HCT116 (cell line): ENCODE measurements at regions not wholly inside any gene's neighbourhood (a gene's known extent, or its start where the extent isn't known, plus 50 kb on each side); places are given as distances from the start of the nearest gene placed in this dataset.

Source experiments
- ATAC-seq: fragments of 200-7000 bp; cut with Tn5 transposase; 2 replicates; pipeline ENCODE4 v1.9.1; 2020; ENCODE audit warnings: mild to moderate bottlenecking, moderate library complexity
- BruUV-seq: library from RNA; stranded (reverse); fragments of 400-500 nt; replicated peaks from 2 replicates; lab custom pipeline; 2021; lab: Mats Ljungman, UMichigan
- CTCF ChIA-PET: fragments of 300-600 bp; sonication (Branson Sonifier 250); formaldehyde crosslinking; loops from one replicate; lab custom pipeline; 2021; ENCODE audit warnings: antibody characterized with exemption; lab: Charles Lee
- POLR2A ChIA-PET: fragments of 300-600, 350-600 bp; sonication (Branson Sonifier 250); formaldehyde crosslinking; loops from one replicate; lab custom pipeline; 2021; ENCODE audit warnings: antibody characterized with exemption; lab: Charles Lee
- RAD21 ChIA-PET, 2 experiments: fragments of 300-600 bp; sonication (Branson Sonifier 250); formaldehyde crosslinking; loops; one replicate each; lab custom pipeline; 2023; ENCODE audit warnings: low total read pairs in 2 of 2; ENCODE audit not compliant: uncharacterized antibody in 2 of 2, unreplicated experiment in 2 of 2, low non-redundant PET in 1 of 2; lab: Charles Lee
- DNase-seq: peaks from one replicate; pipeline ENCODE4 v3.0.0-alpha.2; 2010; ENCODE audit warnings: low read depth, low spot score
- H2AFZ ChIP-seq: fragments of 200-600 bp; shearing (Covaris generic), sonication (generic); 2 replicates; pipeline ENCODE4 v1.6.1; 2017; ENCODE audit warnings: low read depth, mixed run types, mixed read lengths, antibody characterized with exemption, low read length; ENCODE audit not compliant: poor library complexity, severe bottlenecking
- H3K27ac ChIP-seq: 2 replicates; pipeline ENCODE4 v1.5.1; 2012; ENCODE audit warnings: low read depth, low read length
- H3K27me3 ChIP-seq: fragments of 200-600 bp; sonication (generic); 2 replicates; pipeline ENCODE4 v1.6.1; 2016; ENCODE audit warnings: mixed run types, low read length, mixed read lengths; ENCODE audit not compliant: insufficient read depth
- H3K36me3 ChIP-seq, 2 experiments: fragments of 200-500 bp in 1 of 2; fragments of 200-600 bp in 1 of 2; sonication (Bioruptor generic) in 1 of 2; sonication (generic) in 1 of 2; 2 replicates each; pipeline versions ENCODE4 v1.5.1 to v1.6.1; 2014 to 2016; ENCODE audit warnings: low read length in 2 of 2, inconsistent platforms in 1 of 2, mixed read lengths in 1 of 2, mixed run types in 1 of 2; ENCODE audit not compliant: insufficient read depth in 2 of 2, control insufficient read depth in 1 of 2
- H3K4me1 ChIP-seq, 2 experiments: fragments of 200-600 bp in 1 of 2; sonication (generic) in 1 of 2; 2 replicates each; pipeline versions ENCODE4 v1.5.1 to v1.6.1; 2012 to 2017; ENCODE audit warnings: low read length in 2 of 2, inconsistent platforms in 1 of 2, mild to moderate bottlenecking in 1 of 2, mixed read lengths in 1 of 2, mixed run types in 1 of 2, moderate library complexity in 1 of 2; ENCODE audit not compliant: insufficient read depth in 2 of 2, control insufficient read depth in 1 of 2
- H3K4me2 ChIP-seq: fragments of 200-600 bp; sonication (generic); 2 replicates; pipeline ENCODE4 v1.6.1; 2017; ENCODE audit warnings: mixed run types, low read length, mixed read lengths
- H3K4me3 ChIP-seq, 2 experiments: fragments of 200-600 bp in 1 of 2; sonication (generic) in 1 of 2; replicated peaks in 1 of 2; 2 replicates each; pipeline ENCODE4 v1.5.1; 2011 to 2016; ENCODE audit warnings: low read length in 2 of 2, control low read depth in 1 of 2, low read depth in 1 of 2, mild to moderate bottlenecking in 1 of 2, mixed read lengths in 1 of 2, mixed run types in 1 of 2
- H3K79me2 ChIP-seq: fragments of 200-600 bp; sonication (generic); 2 replicates; pipeline ENCODE4 v1.6.1; 2017; ENCODE audit warnings: mild to moderate bottlenecking, mixed run types, low read length, moderate library complexity, mixed read lengths; ENCODE audit not compliant: insufficient read depth
- H3K9ac ChIP-seq: fragments of 200-600 bp; sonication (generic); 2 replicates; pipeline ENCODE4 v1.6.1; 2016; ENCODE audit warnings: low read length, mixed read lengths
- H3K9me2 ChIP-seq: fragments of 200-600 bp; sonication (generic), shearing (Covaris generic); 2 replicates; pipeline ENCODE4 v1.6.1; 2017; ENCODE audit warnings: mixed run types, mild to moderate bottlenecking, moderate library complexity; ENCODE audit not compliant: insufficient read depth
- H3K9me3 ChIP-seq, 2 experiments: fragments of 200-500 bp in 1 of 2; fragments of 200-600 bp in 1 of 2; sonication (Bioruptor generic) in 1 of 2; sonication (generic) in 1 of 2; 2 replicates each; pipeline ENCODE4 v1.6.1; 2014 to 2017; ENCODE audit warnings: low read length in 2 of 2, mixed read lengths in 2 of 2, inconsistent platforms in 1 of 2, low read depth in 1 of 2, mild to moderate bottlenecking in 1 of 2, mixed run types in 1 of 2, moderate library complexity in 1 of 2; ENCODE audit not compliant: control insufficient read depth in 1 of 2, insufficient read depth in 1 of 2
- H4K20me1 ChIP-seq: fragments of 200-600 bp; sonication (generic), shearing (Covaris generic); 2 replicates; pipeline ENCODE4 v1.6.1; 2017; ENCODE audit warnings: mixed run types, mild to moderate bottlenecking, moderate library complexity; ENCODE audit not compliant: insufficient read depth
- CEBPB ChIP-seq: IDR thresholded peaks from 2 replicates; pipeline ENCODE4 v1.6.1; 2012; ENCODE audit warnings: low read depth
- ELF1 ChIP-seq: IDR thresholded peaks from 2 replicates; pipeline ENCODE4 v1.6.1; 2012; ENCODE audit warnings: low read depth, borderline replicate concordance
- POLR2AphosphoS5 ChIP-seq: IDR thresholded peaks from 2 replicates; pipeline ENCODE4 v1.6.1; 2011; ENCODE audit warnings: mild to moderate bottlenecking, low read depth, low read length, moderate library complexity
- SIN3A ChIP-seq: IDR thresholded peaks from 2 replicates; pipeline ENCODE4 v1.6.1; 2012; ENCODE audit warnings: low read depth
- SP1 ChIP-seq: IDR thresholded peaks from 2 replicates; pipeline ENCODE4 v1.6.1; 2012; ENCODE audit warnings: low read depth
- SRF ChIP-seq: IDR thresholded peaks from 2 replicates; pipeline ENCODE4 v1.6.1; 2012; ENCODE audit warnings: low read depth
- ZBTB33 ChIP-seq: IDR thresholded peaks from 2 replicates; pipeline ENCODE4 v1.6.1; 2011; ENCODE audit warnings: mild to moderate bottlenecking, low read length, moderate library complexity; ENCODE audit not compliant: insufficient replicate concordance; ENCODE audit errors: extremely low read depth
- intact Hi-C: fragments of 100-400 bp; cut with micrococcal nuclease; formaldehyde crosslinking; loops from 2 replicates; pipeline ENCODE4 v1.10.0; 2022

- Histone ChIP-seq H3K27ac (no peak overlapping the region), H3K79me2 (no peaks in the 10 kb centered on the region), H3K4me1 (no peaks in the 10 kb centered on the region), H3K36me3 (no peaks in the 10 kb centered on the region), H3K4me2 (no peak overlapping the region), H3K4me3 (no peak overlapping the region), H3K27me3 (no peaks in the 10 kb centered on the region), H3K9me3 (no peaks in the 10 kb centered on the region), H3K9me2 (no peaks in the 10 kb centered on the region), H3K9ac (no peak overlapping the region), H2AFZ (no peak overlapping the region), H4K20me1 (no peaks in the 10 kb centered on the region)
- TF ChIP-seq SP1 (no peak), SIN3A (no peak)
- ATAC-seq = no peak
- ChIA-PET POLR2A (no interaction called here), CTCF (no interaction called here), RAD21 (no interaction called here)
- intact Hi-C loops = no loop called here
- no peak for DNase-seq
- no TSS peak for BruUV-seq
Observed at GRCh38 chr4:114320126-114320525, 278.5 kb upstream of the UGT8 start.

- CTCF ChIA-PET = no interaction called here
Observed at GRCh38 chr4:114321366-114321765, 277.2 kb upstream of the UGT8 start.

More at GRCh38 chr4:114321366-114321765, 277.2 kb upstream of the UGT8 start:
- intact Hi-C loops = no loop called here
- ATAC-seq = no peak
- H3K79me2 ChIP-seq = no peaks in the 10 kb centered on the region
- H3K9me2 ChIP-seq = no peaks in the 10 kb centered on the region
- RAD21 ChIA-PET = no interaction called here
- POLR2A ChIA-PET = no interaction called here
- H3K4me2 ChIP-seq = no peak overlapping the region
- H3K9ac ChIP-seq = no peak overlapping the region
- H3K9me3 ChIP-seq = no peaks in the 10 kb centered on the region
- H3K27me3 ChIP-seq = no peaks in the 10 kb centered on the region
- no peak overlapping the region for H3K27ac ChIP-seq
- no peaks in the 10 kb centered on the region for H3K36me3 ChIP-seq
- BruUV-seq = no TSS peak
- H3K4me1 ChIP-seq = no peaks in the 10 kb centered on the region
- no peaks in the 10 kb centered on the region for H4K20me1 ChIP-seq
- no peak for DNase-seq
- no peak for TF ChIP-seq ELF1
- TF ChIP-seq ZBTB33 = no peak
- no peak for TF ChIP-seq POLR2AphosphoS5
- TF ChIP-seq SRF = no peak
- TF ChIP-seq CEBPB = no peak
- no peak overlapping the region for H3K4me3 ChIP-seq
- no peak overlapping the region for H2AFZ ChIP-seq
